ENCODE measurements at regions not wholly inside any gene's neighbourhood (a gene's known extent, or its start where the extent isn't known, plus 50 kb on each side); places are given as distances from the start of the nearest gene placed in this dataset.

DNA sequence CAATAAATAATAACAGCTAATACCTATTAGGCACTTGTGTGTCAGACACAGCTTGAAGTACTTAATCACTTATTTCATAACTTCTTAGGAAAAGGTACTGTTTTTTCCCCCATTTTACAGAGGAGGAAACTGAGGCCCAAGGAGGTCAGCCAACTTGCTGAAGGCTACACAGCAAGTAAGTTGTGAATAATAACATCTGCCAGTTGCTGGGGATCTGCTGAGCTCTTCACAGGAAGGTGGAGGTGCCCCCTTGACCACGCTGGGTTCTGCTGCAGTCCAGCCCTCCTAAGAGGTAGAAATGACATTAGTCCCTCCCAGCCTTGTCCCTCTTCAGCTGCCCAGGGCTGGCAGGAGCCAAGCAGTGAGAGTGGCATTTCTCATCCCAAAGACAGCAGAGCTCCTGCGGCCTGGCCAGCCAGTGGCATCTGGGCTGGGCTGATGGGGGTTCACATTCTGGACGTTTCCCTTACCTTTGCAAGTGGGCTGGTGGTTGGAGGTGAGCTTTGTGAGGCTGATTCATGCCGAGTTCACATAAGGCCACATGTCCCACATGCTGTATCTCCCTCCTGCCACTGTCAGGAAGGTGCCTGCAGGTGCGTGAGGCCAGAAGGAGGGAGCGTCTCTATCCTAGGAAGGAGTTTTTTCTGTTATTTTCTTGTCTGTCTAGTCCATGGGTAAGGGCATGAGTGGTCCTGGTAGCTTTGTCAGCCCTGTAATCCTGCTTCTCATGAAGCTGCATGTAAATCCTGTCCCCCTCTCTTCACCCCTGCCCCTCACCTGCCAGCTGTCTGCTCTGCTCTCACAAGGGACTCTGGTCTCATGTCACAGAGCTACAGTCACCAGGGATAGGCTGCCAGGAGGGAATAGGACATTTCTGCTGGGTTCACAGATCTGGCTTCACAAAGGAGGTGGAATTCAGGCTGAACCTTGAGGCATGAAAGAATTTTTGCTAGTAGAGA lies 171.7 kb downstream of the MACROH2A1 start:
- WGBS, 3 donors: 68 to 77% (median 68%) methylated on average over 6 of the region's 6 CpGs
- Histone ChIP-seq H3K27me3 (ENCODE audit: control insufficient read depth in 3 of 3, insufficient read depth in 3 of 3, low read length in 3 of 3) (no peaks in the 10 kb centered on the region), H3K9me3 (ENCODE audit: control insufficient read depth in 2 of 2, insufficient read depth in 1 of 2, low read depth in 1 of 2, low read length in 1 of 2) (peaks cover 0 to 22% of the 10 kb centered on the region in 2 donors), H3K27ac (ENCODE audit: low read depth in 1 of 3, low read length in 2 of 3) (no peak overlapping the region), H3K4me3 (ENCODE audit: low read depth in 1 of 3, low read length in 3 of 3) (no peak overlapping the region), H3K4me1 (ENCODE audit: control insufficient read depth in 3 of 3, insufficient read depth in 2 of 3, low read depth in 1 of 3, low read length in 2 of 3) (peaks cover 2 to 11% (median 3%) of the 10 kb centered on the region in 3 donors), H3K36me3 (ENCODE audit: control insufficient read depth in 3 of 3, insufficient read depth in 2 of 3, low read depth in 1 of 3, low read length in 3 of 3) (no peaks in the 10 kb centered on the region)
- no peak for DNase-seq
- FAIRE-seq: no peak

DNA sequence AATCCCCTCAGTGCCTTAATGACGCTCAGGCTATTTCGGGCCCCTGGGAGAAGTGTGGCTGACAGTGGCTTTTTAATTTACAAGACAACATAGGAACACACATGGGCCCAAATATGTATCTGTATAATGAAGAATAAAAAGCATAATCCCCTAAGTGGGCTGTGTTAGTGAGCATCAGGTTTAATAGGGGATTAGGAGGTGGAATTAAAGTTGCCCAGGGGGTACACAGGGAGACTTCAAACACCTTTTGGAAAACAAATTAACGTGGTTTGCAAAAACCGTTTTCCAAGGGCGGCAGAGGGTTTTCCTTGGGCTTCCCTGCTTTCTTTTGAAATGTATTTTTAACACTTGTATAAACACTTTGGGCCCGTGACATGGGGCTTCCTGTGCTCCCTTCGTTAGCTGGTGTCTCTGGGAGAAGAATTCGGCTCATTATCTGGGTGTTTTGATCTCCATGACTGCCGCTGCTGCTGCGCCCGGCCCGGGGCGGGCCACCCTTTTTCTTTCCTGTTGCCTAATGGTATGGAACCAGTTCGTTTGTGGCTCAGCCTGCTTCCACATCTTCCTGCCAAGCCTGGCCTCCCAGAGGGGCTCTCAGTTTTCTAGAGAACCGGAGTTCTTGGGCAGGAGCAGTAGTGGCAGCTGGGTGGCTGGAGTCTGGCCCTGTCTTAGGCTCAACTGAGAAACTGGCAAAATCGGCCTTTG lies 173.0 kb downstream of the MACROH2A1 start:
- Histone ChIP-seq H3K9me3 (ENCODE audit: control insufficient read depth in 2 of 2, insufficient read depth in 1 of 2, low read depth in 1 of 2, low read length in 1 of 2) (peaks cover 0 to 22% of the 10 kb centered on the region in 2 donors), H3K4me3 (ENCODE audit: low read depth in 1 of 3, low read length in 3 of 3) (no peak overlapping the region), H3K27ac (ENCODE audit: low read depth in 1 of 3, low read length in 2 of 3) (no peak overlapping the region), H3K36me3 (ENCODE audit: control insufficient read depth in 3 of 3, insufficient read depth in 2 of 3, low read depth in 1 of 3, low read length in 3 of 3) (no peaks in the 10 kb centered on the region), H3K27me3 (ENCODE audit: control insufficient read depth in 3 of 3, insufficient read depth in 3 of 3, low read length in 3 of 3) (no peaks in the 10 kb centered on the region), H3K4me1 (ENCODE audit: control insufficient read depth in 3 of 3, insufficient read depth in 2 of 3, low read depth in 1 of 3, low read length in 2 of 3) (peaks cover 2 to 11% (median 3%) of the 10 kb centered on the region in 3 donors)
- 69 to 75% (median 70%) methylated on average over 16 of the region's 16 CpGs for WGBS, 3 donors
- DNase-seq: no peak
- FAIRE-seq: no peak

DNA sequence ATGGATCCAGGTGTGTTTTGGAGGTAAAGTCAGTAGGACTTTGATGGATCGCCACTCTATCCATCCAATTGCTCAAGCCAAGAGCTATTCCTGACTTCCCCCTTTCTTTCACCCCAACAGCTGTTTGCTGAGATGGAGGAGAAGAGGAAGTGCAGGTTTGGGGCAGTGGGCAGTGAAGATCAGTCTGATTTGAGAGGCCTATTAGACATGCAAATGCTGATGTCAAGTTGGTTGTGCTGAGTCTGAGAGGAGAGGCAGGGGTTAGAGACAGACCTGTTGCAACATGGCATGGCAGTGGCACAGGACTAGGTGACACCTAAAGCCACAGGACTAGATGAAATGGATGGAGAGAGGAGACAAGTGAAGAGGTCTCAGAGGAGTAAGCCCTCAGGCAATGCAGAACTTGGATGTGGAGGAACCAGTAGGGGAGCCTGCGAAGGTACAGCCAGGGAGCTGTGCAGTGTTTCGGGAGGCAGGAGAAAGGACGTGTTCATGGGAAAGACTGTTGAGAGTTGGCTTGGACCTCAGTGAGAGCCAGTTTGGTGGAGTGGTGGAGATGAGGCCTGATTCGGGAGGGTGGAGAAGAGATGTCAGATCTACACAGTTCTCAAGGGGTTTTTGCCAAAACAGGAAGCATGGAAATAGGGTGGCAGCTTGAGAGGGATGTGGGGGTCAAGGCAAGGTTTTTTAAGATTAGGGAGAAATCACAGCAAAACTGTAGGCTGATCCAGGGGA lies 175.0 kb downstream of the MACROH2A1 start:
- no peaks in the 10 kb centered on the region for H3K27me3 ChIP-seq (ENCODE audit: control insufficient read depth in 3 of 3, insufficient read depth in 3 of 3, low read length in 3 of 3)
- FAIRE-seq: no peak
- no peak overlapping the region for H3K4me3 ChIP-seq (ENCODE audit: low read depth in 1 of 3, low read length in 3 of 3)
- peaks cover 0 to 14% of the 10 kb centered on the region in 2 donors for H3K9me3 ChIP-seq (ENCODE audit: control insufficient read depth in 2 of 2, insufficient read depth in 1 of 2, low read depth in 1 of 2, low read length in 1 of 2)
- WGBS, 3 donors: 67 to 72% (median 69%) methylated on average over 5 of the region's 5 CpGs
- no peaks in the 10 kb centered on the region for H3K4me1 ChIP-seq (ENCODE audit: control insufficient read depth in 3 of 3, insufficient read depth in 2 of 3, low read depth in 1 of 3, low read length in 2 of 3)
- DNase-seq: no peak
- H3K27ac ChIP-seq (ENCODE audit: low read depth in 1 of 3, low read length in 2 of 3): no peak overlapping the region
- H3K36me3 ChIP-seq (ENCODE audit: control insufficient read depth in 3 of 3, insufficient read depth in 2 of 3, low read depth in 1 of 3, low read length in 3 of 3): no peaks in the 10 kb centered on the region

DNA sequence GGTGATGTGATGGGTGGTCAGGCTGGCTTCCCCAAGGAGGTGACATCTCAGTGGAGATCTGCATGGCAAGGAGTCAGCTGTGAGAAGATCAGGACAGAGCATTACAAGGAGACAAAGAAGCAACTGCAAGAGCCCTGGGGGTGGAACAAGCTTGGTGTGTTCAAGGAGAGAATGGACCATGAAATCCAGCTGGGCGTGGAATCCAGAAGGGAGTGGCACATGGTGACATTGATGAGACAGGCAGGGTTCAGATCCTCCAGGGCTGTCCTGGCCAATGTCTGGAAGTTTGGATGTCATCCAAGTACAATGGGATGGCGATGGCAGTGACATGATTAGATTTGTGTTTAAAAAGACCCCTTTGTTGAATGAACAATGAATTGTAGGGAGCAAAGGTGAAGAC lies 175.6 kb downstream of the MACROH2A1 start:
- Histone ChIP-seq H3K27me3 (ENCODE audit: control insufficient read depth in 3 of 3, insufficient read depth in 3 of 3, low read length in 3 of 3) (no peaks in the 10 kb centered on the region), H3K36me3 (ENCODE audit: control insufficient read depth in 3 of 3, insufficient read depth in 2 of 3, low read depth in 1 of 3, low read length in 3 of 3) (no peaks in the 10 kb centered on the region), H3K27ac (ENCODE audit: low read depth in 1 of 3, low read length in 2 of 3) (no peak overlapping the region), H3K9me3 (ENCODE audit: control insufficient read depth in 2 of 2, insufficient read depth in 1 of 2, low read depth in 1 of 2, low read length in 1 of 2) (peaks cover 0 to 8% of the 10 kb centered on the region in 2 donors), H3K4me3 (ENCODE audit: low read depth in 1 of 3, low read length in 3 of 3) (no peak overlapping the region), H3K4me1 (ENCODE audit: control insufficient read depth in 3 of 3, insufficient read depth in 2 of 3, low read depth in 1 of 3, low read length in 2 of 3) (no peaks in the 10 kb centered on the region)
- FAIRE-seq (no peak), DNase-seq (peak in 1 of 2 donors; percentile 16)
- 38 to 74% (median 66%) methylated on average over 2 of the region's 2 CpGs for WGBS, 3 donors

DNA sequence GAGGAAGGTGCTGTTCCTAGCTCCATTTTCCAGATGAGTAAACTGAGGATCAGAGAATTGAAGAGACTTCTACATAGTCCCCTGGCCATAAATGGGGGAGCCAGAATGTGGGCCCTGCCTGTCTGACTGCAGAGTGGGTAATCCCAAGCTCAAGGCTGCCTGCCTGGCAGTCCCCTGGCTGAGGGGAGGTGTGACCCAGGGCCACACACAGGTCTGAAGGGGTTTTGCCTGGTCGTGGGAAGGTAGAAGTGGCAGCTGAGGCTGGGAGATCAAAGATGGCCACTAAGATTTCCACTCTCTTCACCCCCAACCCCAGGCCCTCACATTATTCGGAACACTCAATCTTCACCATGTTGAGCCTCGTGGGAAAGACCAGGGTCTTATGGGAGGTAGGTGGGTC lies 176.3 kb downstream of the MACROH2A1 start:
- Histone ChIP-seq H3K4me3 (ENCODE audit: low read depth in 1 of 3, low read length in 3 of 3) (no peak overlapping the region), H3K36me3 (ENCODE audit: control insufficient read depth in 3 of 3, insufficient read depth in 2 of 3, low read depth in 1 of 3, low read length in 3 of 3) (no peaks in the 10 kb centered on the region), H3K9me3 (ENCODE audit: control insufficient read depth in 2 of 2, insufficient read depth in 1 of 2, low read depth in 1 of 2, low read length in 1 of 2) (peaks cover 0 to 1% of the 10 kb centered on the region in 2 donors), H3K27ac (ENCODE audit: low read depth in 1 of 3, low read length in 2 of 3) (no peak overlapping the region), H3K4me1 (ENCODE audit: control insufficient read depth in 3 of 3, insufficient read depth in 2 of 3, low read depth in 1 of 3, low read length in 2 of 3) (no peaks in the 10 kb centered on the region), H3K27me3 (ENCODE audit: control insufficient read depth in 3 of 3, insufficient read depth in 3 of 3, low read length in 3 of 3) (no peaks in the 10 kb centered on the region)
- WGBS, 3 donors: 72 to 89% (median 84%) methylated on average over 3 of the region's 3 CpGs
- DNase-seq (no peak), FAIRE-seq (no peak)

DNA sequence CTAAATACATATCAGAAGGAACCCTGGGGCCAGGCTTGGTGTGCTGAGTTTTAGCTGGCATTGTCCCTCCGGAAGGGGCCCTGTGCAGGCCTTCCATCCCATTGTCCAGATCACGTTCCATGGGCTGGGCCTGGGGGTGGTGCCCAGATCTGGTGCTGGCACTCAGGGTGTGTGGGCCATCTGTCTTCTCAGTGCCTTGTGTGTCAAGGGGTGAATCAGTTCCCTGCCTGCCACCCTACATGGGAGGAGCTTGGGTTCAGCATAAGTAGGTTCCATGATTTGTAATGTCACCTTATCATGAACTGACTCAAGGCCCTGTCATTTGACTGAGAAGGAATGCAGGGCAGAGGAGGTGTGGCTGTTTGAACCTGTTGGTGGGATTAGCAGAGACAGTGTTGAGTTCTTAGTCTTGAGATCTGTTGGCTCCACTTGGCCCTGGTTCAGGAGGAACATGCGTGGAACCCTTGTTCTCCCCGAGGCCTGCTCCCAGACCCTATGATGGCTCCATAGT lies 176.8 kb downstream of the MACROH2A1 start:
- WGBS, 3 donors: 95 to 97% (median 95%) methylated on average over 4 of the region's 4 CpGs
- Histone ChIP-seq H3K4me1 (ENCODE audit: control insufficient read depth in 3 of 3, insufficient read depth in 2 of 3, low read depth in 1 of 3, low read length in 2 of 3) (no peaks in the 10 kb centered on the region), H3K4me3 (ENCODE audit: low read depth in 1 of 3, low read length in 3 of 3) (no peak overlapping the region), H3K36me3 (ENCODE audit: control insufficient read depth in 3 of 3, insufficient read depth in 2 of 3, low read depth in 1 of 3, low read length in 3 of 3) (no peaks in the 10 kb centered on the region), H3K27ac (ENCODE audit: low read depth in 1 of 3, low read length in 2 of 3) (no peak overlapping the region), H3K27me3 (ENCODE audit: control insufficient read depth in 3 of 3, insufficient read depth in 3 of 3, low read length in 3 of 3) (no peaks in the 10 kb centered on the region), H3K9me3 (ENCODE audit: control insufficient read depth in 2 of 2, insufficient read depth in 1 of 2, low read depth in 1 of 2, low read length in 1 of 2) (no peaks in the 10 kb centered on the region)
- FAIRE-seq (no peak), DNase-seq (peak in 1 of 2 donors; percentile 28)

DNA sequence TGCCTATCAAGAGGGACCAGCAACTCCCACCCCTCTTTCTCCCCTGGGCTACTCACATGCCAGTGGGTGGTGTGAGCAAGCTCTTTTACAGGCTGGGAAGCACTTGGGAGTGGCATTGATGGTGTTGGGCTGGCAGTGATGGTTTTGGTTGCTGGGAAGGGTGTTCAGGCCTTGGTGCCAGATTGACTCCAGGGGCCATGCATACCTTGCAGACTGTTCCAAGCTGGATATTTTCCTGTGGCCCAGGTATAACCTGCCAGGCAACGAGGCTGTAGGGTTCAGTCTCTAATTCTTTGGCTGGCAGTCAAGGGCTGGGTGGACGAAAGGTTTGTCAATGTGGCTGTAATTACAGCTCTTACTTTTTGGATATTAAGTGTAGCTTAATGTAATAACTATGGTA lies 177.3 kb downstream of the MACROH2A1 start:
- Histone ChIP-seq H3K27me3 (ENCODE audit: control insufficient read depth in 3 of 3, insufficient read depth in 3 of 3, low read length in 3 of 3) (no peaks in the 10 kb centered on the region), H3K27ac (ENCODE audit: low read depth in 1 of 3, low read length in 2 of 3) (no peak overlapping the region), H3K9me3 (ENCODE audit: control insufficient read depth in 2 of 2, insufficient read depth in 1 of 2, low read depth in 1 of 2, low read length in 1 of 2) (no peaks in the 10 kb centered on the region), H3K36me3 (ENCODE audit: control insufficient read depth in 3 of 3, insufficient read depth in 2 of 3, low read depth in 1 of 3, low read length in 3 of 3) (no peaks in the 10 kb centered on the region), H3K4me3 (ENCODE audit: low read depth in 1 of 3, low read length in 3 of 3) (no peak overlapping the region), H3K4me1 (ENCODE audit: control insufficient read depth in 3 of 3, insufficient read depth in 2 of 3, low read depth in 1 of 3, low read length in 2 of 3) (no peaks in the 10 kb centered on the region)
- WGBS, 3 donors: 82 to 89% (median 87%) methylated on average over 2 of the region's 2 CpGs
- DNase-seq: no peak
- no peak for FAIRE-seq

DNA sequence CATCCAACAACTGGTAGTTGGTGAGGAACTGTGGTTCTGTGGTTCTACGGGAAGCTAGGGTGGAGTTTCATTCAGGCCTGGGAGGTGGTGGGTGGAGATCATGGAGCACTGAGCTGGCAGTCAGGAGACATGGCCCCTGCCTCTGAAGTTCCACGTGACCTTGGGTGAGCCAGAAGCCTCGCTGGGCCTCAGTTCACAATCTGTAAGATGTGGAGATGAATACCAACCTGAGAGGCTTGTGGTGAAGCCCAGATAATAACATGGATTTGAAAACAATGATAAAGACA lies 177.9 kb downstream of the MACROH2A1 start:
- no peak for FAIRE-seq
- Histone ChIP-seq H3K27ac (ENCODE audit: low read depth in 1 of 3, low read length in 2 of 3) (no peak overlapping the region), H3K36me3 (ENCODE audit: control insufficient read depth in 3 of 3, insufficient read depth in 2 of 3, low read depth in 1 of 3, low read length in 3 of 3) (no peaks in the 10 kb centered on the region), H3K4me3 (ENCODE audit: low read depth in 1 of 3, low read length in 3 of 3) (no peak overlapping the region), H3K9me3 (ENCODE audit: control insufficient read depth in 2 of 2, insufficient read depth in 1 of 2, low read depth in 1 of 2, low read length in 1 of 2) (no peaks in the 10 kb centered on the region), H3K27me3 (ENCODE audit: control insufficient read depth in 3 of 3, insufficient read depth in 3 of 3, low read length in 3 of 3) (no peaks in the 10 kb centered on the region), H3K4me1 (ENCODE audit: control insufficient read depth in 3 of 3, insufficient read depth in 2 of 3, low read depth in 1 of 3, low read length in 2 of 3) (no peaks in the 10 kb centered on the region)
- 73 to 88% (median 82%) methylated on average over 3 of the region's 3 CpGs for WGBS, 3 donors
- DNase-seq: no peak
